ENCODE measurements at regions not wholly inside any gene's neighbourhood (a gene's known extent, or its start where the extent isn't known, plus 50 kb on each side); places are given as distances from the start of the nearest gene placed in this dataset.

DNA sequence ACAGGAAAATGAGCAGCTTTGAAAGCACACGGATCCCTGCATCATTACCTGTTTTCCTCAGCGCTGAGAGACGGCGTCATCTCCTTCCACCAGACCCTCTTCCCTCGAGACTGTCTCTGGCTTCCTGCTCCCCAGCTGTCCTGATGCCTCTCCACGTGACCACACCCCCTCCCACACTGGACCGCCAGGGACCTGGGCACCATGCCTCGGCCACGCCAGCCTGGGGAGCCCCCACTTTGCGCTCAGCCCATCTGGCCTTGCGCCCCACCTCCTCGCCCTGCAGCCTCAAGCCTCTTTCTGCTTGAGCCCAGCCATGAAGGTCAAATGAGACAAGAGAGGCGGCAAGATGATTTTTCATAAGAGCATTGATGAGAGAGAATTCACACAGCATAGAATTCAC, 66.0 kb upstream of the ACKR3 start:
- H3K27me3 ChIP-seq (ENCODE audit: insufficient read depth, low read length), result peaks cover 4% of the 10 kb centered on the region; the same call in 1 of the 2 replicates
- H3K4me3 ChIP-seq (ENCODE audit: low read depth, low read length, poor library complexity, severe bottlenecking), result no peak overlapping the region
- no peaks in the 10 kb centered on the region for H3K9me2 ChIP-seq (ENCODE audit: low read depth, low read length)
- H2AFZ ChIP-seq (ENCODE audit: low read length), result no peak overlapping the region
- H3K36me3 ChIP-seq (ENCODE audit: insufficient read depth, low read length), result no peaks in the 10 kb centered on the region
- no peaks in the 10 kb centered on the region for H3K79me2 ChIP-seq (ENCODE audit: insufficient read depth, low read length)
- H3F3A ChIP-seq (ENCODE audit: insufficient read depth, low read length), result no peaks in the 10 kb centered on the region
- no peaks in the 10 kb centered on the region for H3K4me1 ChIP-seq (ENCODE audit: insufficient read depth, low read length, severe bottlenecking)
- no peak overlapping the region for H3K4me2 ChIP-seq (ENCODE audit: low read length)
- H4K20me1 ChIP-seq (ENCODE audit: insufficient read depth, low read length), result no peaks in the 10 kb centered on the region
- no peak for TF ChIP-seq CTCF (IDR thresholded peaks at IDR 0.05; ENCODE audit: low read length)
- TF ChIP-seq EZH2 (IDR thresholded peaks at IDR 0.05; ENCODE audit: borderline replicate concordance, low read length), result no peak
- H3K9me3 ChIP-seq (ENCODE audit: low read length), result no peaks in the 10 kb centered on the region
- H3K27ac ChIP-seq (ENCODE audit: low read depth, low read length, poor library complexity, severe bottlenecking), result no peak overlapping the region
- H3K9ac ChIP-seq (ENCODE audit: low read length), result no peak overlapping the region

DNA sequence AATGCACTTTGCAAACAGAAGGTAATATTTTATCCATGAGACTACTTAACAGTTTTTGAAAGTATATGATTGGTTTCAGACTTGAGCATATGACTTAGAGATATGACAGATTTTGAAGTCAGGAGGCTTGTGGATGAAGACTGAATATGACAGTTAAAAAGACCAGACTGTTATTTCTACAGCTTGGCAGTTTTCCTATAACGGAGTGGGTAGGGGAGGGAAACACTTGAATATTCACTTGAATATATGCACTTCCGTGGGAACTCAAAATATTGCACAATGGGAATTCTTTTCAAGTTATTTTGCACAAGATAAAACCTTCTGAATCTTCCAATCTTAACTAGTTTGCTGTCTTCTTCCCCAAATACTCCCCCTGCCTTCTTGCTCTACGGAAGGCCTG, 64.6 kb upstream of the ACKR3 start:
- H3F3A ChIP-seq (ENCODE audit: insufficient read depth, low read length), result no peaks in the 10 kb centered on the region
- no peak overlapping the region for H3K27ac ChIP-seq (ENCODE audit: low read depth, low read length, poor library complexity, severe bottlenecking)
- H3K4me2 ChIP-seq (ENCODE audit: low read length), result no peak overlapping the region
- no peaks in the 10 kb centered on the region for H3K36me3 ChIP-seq (ENCODE audit: insufficient read depth, low read length)
- no peaks in the 10 kb centered on the region for H3K9me3 ChIP-seq (ENCODE audit: low read length)
- H3K79me2 ChIP-seq (ENCODE audit: insufficient read depth, low read length), result no peaks in the 10 kb centered on the region
- H4K20me1 ChIP-seq (ENCODE audit: insufficient read depth, low read length), result no peaks in the 10 kb centered on the region
- H3K27me3 ChIP-seq (ENCODE audit: insufficient read depth, low read length), result no peaks in the 10 kb centered on the region; the same call in 1 of the 2 replicates
- no peaks in the 10 kb centered on the region for H3K4me1 ChIP-seq (ENCODE audit: insufficient read depth, low read length, severe bottlenecking)
- TF ChIP-seq EZH2 (IDR thresholded peaks at IDR 0.05; ENCODE audit: borderline replicate concordance, low read length) (no peak), CTCF (IDR thresholded peaks at IDR 0.05; ENCODE audit: low read length) (no peak)
- H2AFZ ChIP-seq (ENCODE audit: low read length), result no peak overlapping the region
- H3K4me3 ChIP-seq (ENCODE audit: low read depth, low read length, poor library complexity, severe bottlenecking), result no peak overlapping the region
- H3K9me2 ChIP-seq (ENCODE audit: low read depth, low read length), result no peaks in the 10 kb centered on the region
- H3K9ac ChIP-seq (ENCODE audit: low read length), result no peak overlapping the region

DNA sequence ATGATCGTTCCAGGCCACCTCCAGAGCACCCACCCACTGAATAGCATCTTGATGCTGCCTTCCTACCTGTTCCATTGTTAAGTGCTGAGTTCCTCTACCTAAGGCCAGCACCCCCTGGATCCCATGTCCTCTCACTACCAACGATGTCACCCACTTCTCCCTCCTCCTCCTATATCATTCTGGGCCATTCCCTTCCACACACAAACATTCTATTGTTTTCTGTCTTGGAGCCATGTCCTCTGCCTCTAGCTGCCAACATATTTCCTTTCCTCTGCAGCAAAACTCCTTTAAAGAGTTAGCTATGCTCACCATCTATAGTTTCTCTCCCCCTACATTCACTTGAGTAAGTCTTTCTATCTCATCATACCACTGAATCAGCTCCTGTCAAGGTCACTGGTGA, 64.0 kb upstream of the ACKR3 start:
- H3K9me3 ChIP-seq (ENCODE audit: low read length), result no peaks in the 10 kb centered on the region
- no peaks in the 10 kb centered on the region for H3K4me1 ChIP-seq (ENCODE audit: insufficient read depth, low read length, severe bottlenecking)
- no peak for TF ChIP-seq CTCF (IDR thresholded peaks at IDR 0.05; ENCODE audit: low read length)
- TF ChIP-seq EZH2 (IDR thresholded peaks at IDR 0.05; ENCODE audit: borderline replicate concordance, low read length), result no peak
- H3K4me2 ChIP-seq (ENCODE audit: low read length), result no peak overlapping the region
- H4K20me1 ChIP-seq (ENCODE audit: insufficient read depth, low read length), result no peaks in the 10 kb centered on the region
- no peak overlapping the region for H3K27ac ChIP-seq (ENCODE audit: low read depth, low read length, poor library complexity, severe bottlenecking)
- no peaks in the 10 kb centered on the region for H3K9me2 ChIP-seq (ENCODE audit: low read depth, low read length)
- H3K4me3 ChIP-seq (ENCODE audit: low read depth, low read length, poor library complexity, severe bottlenecking), result no peak overlapping the region
- H3K27me3 ChIP-seq (ENCODE audit: insufficient read depth, low read length), result no peaks in the 10 kb centered on the region; the same call in 1 of the 2 replicates
- no peak overlapping the region for H3K9ac ChIP-seq (ENCODE audit: low read length)
- no peaks in the 10 kb centered on the region for H3K79me2 ChIP-seq (ENCODE audit: insufficient read depth, low read length)
- no peak overlapping the region for H2AFZ ChIP-seq (ENCODE audit: low read length)
- H3F3A ChIP-seq (ENCODE audit: insufficient read depth, low read length), result no peaks in the 10 kb centered on the region
- H3K36me3 ChIP-seq (ENCODE audit: insufficient read depth, low read length), result no peaks in the 10 kb centered on the region

Data from OCI-LY1 (cell line).